IMR-90 (cell line): ENCODE measurements at regions not wholly inside any gene's neighbourhood (a gene's known extent, or its start where the extent isn't known, plus 50 kb on each side); places are given as distances from the start of the nearest gene placed in this dataset.

Experiments
- BHLHE40 ChIP-seq: fragments of 150-350 bp; IDR thresholded peaks from 2 replicates; pipeline ENCODE4 v1.6.1; 2016; ENCODE audit warnings: mild to moderate bottlenecking, low read depth, low read length
- TF ChIP-seq, protein P1 (sequence below): conservative IDR thresholded peaks from 2 replicates; pipeline ENCODE4 v1.5.1; 2012; ENCODE audit warnings: mild to moderate bottlenecking, low read depth, low read length, improper control_type of control experiment

DNA sequence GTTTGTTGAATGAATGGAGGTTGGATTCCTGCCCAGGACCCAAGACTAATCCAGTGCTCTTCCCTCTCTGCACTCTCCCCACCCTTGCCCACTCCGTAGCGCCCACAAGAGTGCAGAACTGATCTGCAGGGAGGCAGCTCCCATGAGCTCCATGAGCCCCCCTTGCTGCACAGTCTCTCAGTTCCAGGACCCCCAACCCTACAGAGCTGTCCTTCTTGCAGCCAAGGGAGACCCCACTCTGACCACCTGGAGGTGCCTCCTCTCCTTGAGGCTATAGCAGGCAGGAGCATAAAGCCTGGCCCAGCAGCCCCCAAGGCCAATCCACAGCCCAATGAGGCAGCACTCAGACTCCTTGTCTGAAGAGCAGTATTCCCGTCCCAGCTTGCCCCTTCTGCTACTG, 209.2 kb upstream of the ZC3H12A start:
- TF ChIP-seq, protein P1, sequence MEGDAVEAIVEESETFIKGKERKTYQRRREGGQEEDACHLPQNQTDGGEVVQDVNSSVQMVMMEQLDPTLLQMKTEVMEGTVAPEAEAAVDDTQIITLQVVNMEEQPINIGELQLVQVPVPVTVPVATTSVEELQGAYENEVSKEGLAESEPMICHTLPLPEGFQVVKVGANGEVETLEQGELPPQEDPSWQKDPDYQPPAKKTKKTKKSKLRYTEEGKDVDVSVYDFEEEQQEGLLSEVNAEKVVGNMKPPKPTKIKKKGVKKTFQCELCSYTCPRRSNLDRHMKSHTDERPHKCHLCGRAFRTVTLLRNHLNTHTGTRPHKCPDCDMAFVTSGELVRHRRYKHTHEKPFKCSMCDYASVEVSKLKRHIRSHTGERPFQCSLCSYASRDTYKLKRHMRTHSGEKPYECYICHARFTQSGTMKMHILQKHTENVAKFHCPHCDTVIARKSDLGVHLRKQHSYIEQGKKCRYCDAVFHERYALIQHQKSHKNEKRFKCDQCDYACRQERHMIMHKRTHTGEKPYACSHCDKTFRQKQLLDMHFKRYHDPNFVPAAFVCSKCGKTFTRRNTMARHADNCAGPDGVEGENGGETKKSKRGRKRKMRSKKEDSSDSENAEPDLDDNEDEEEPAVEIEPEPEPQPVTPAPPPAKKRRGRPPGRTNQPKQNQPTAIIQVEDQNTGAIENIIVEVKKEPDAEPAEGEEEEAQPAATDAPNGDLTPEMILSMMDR = no peak
- no peak for TF ChIP-seq BHLHE40
